LHCN-M2 (cell line): ENCODE measurements at regions not wholly inside any gene's neighbourhood (a gene's known extent, or its start where the extent isn't known, plus 50 kb on each side); places are given as distances from the start of the nearest gene placed in this dataset.
"Not testable (repeated sequence)": the region's sequence is repeated elsewhere in the genome, so short reads cannot be mapped to it uniquely, and the experiment has no call there.

Experiments
- DNase-seq: peaks from one replicate; pipeline ENCODE4 v3.0.0-alpha.2; 2012; ENCODE audit warnings: low read depth

- peak; percentile 85 for DNase-seq
Observed at GRCh38 chr6:140846503-140847261, 1286.0 kb upstream of the GJE1 start.

GRCh38 chr6:140845701-140846100 is 1287.0 kb upstream of the GJE1 start:
- no peak for DNase-seq

- no peak for DNase-seq
Observed at GRCh38 chr6:140844167-140844566, 1288.6 kb upstream of the GJE1 start.

- DNase-seq = no peak
Observed at GRCh38 chr6:140833408-140833807, 1299.3 kb upstream of the GJE1 start.

GRCh38 chr6:140830666-140831065 is 1302.1 kb upstream of the GJE1 start:
- DNase-seq = no peak

- no peak for DNase-seq
Observed at GRCh38 chr6:140828856-140829255, 1303.9 kb upstream of the GJE1 start.

GRCh38 chr6:140827593-140827992 is 1305.1 kb upstream of the GJE1 start:
- DNase-seq = no peak

- DNase-seq = no peak
Observed at GRCh38 chr6:140825731-140826130, 1307.0 kb upstream of the GJE1 start.

- no peak for DNase-seq
Observed at GRCh38 chr6:140824595-140824994, 1308.1 kb upstream of the GJE1 start.

GRCh38 chr6:140821196-140821595 is 1311.5 kb upstream of the GJE1 start:
- DNase-seq = no peak

GRCh38 chr6:140817176-140817575 is 1315.5 kb upstream of the GJE1 start:
- no peak for DNase-seq

GRCh38 chr6:140816681-140817080 is 1316.0 kb upstream of the GJE1 start:
- DNase-seq = no peak

- peak; percentile 8 for DNase-seq
Observed at GRCh38 chr6:140812636-140813035, 1320.1 kb upstream of the GJE1 start.

- no peak for DNase-seq
Observed at GRCh38 chr6:140811642-140812041, 1321.1 kb upstream of the GJE1 start.

GRCh38 chr6:140809694-140810101 is 1323.0 kb upstream of the GJE1 start:
- DNase-seq = peak; percentile 23

GRCh38 chr6:140806431-140806830 is 1326.3 kb upstream of the GJE1 start:
- no peak for DNase-seq

GRCh38 chr6:140794544-140794943 is 1338.2 kb upstream of the GJE1 start:
- no peak for DNase-seq

GRCh38 chr6:140790109-140790508 is 1342.6 kb upstream of the GJE1 start:
- no peak for DNase-seq

- DNase-seq = peak; percentile 70
Observed at GRCh38 chr6:140789466-140789865, 1343.3 kb upstream of the GJE1 start.

- DNase-seq = no peak
Observed at GRCh38 chr6:140785926-140786325, 1346.8 kb upstream of the GJE1 start.

GRCh38 chr6:140784573-140784972 is 1348.2 kb upstream of the GJE1 start:
- DNase-seq = peak; percentile 31

- not testable (repeated sequence) for DNase-seq
Observed at GRCh38 chr6:140783504-140783903, 1349.2 kb upstream of the GJE1 start.

- DNase-seq = no peak
Observed at GRCh38 chr6:140782941-140783340, 1349.8 kb upstream of the GJE1 start.
